H9 (cell line): ENCODE measurements at regions not wholly inside any gene's neighbourhood (a gene's known extent, or its start where the extent isn't known, plus 50 kb on each side); places are given as distances from the start of the nearest gene placed in this dataset.

Source experiments
- DNase-seq: peaks from one replicate; pipeline ENCODE4 v3.0.0-alpha.2; 2017
- H2AFZ ChIP-seq: one replicate; pipeline ENCODE4 v1.6.1; 2013; ENCODE audit warnings: mild to moderate bottlenecking, low read length, control low read depth, moderate library complexity
- H2AK5ac ChIP-seq: 2 replicates; pipeline ENCODE4 v1.6.1; 2013; ENCODE audit warnings: low read length, control low read depth, mixed read lengths; ENCODE audit not compliant: insufficient read length
- H2BK120ac ChIP-seq: one replicate; pipeline ENCODE4 v1.6.1; 2013; ENCODE audit warnings: low read depth, mild to moderate bottlenecking, low read length, control low read depth, inconsistent platforms; ENCODE audit not compliant: poor library complexity, severe bottlenecking
- H2BK12ac ChIP-seq: 2 replicates; pipeline ENCODE4 v1.6.1; 2013; ENCODE audit warnings: low read length, control low read depth, mixed read lengths, low read depth; ENCODE audit not compliant: insufficient read length
- H2BK15ac ChIP-seq: 2 replicates; pipeline ENCODE4 v1.6.1; 2013; ENCODE audit warnings: low read depth, low read length, control low read depth
- H2BK20ac ChIP-seq: one replicate; pipeline ENCODE4 v1.6.1; 2013; ENCODE audit warnings: low read depth, mild to moderate bottlenecking, low read length, control low read depth, inconsistent platforms; ENCODE audit not compliant: poor library complexity, severe bottlenecking
- H2BK5ac ChIP-seq: 2 replicates; pipeline ENCODE4 v1.6.1; 2013; ENCODE audit warnings: low read length, control low read depth, mixed read lengths; ENCODE audit not compliant: insufficient read length
- H3K14ac ChIP-seq: 2 replicates; pipeline ENCODE4 v1.6.1; 2013; ENCODE audit warnings: low read length, control low read depth; ENCODE audit not compliant: insufficient read depth
- H3K18ac ChIP-seq: 2 replicates; pipeline ENCODE4 v1.6.1; 2013; ENCODE audit warnings: low read depth, mild to moderate bottlenecking, mixed read lengths, low read length, control low read depth; ENCODE audit not compliant: insufficient read length
- H3K23ac ChIP-seq: 2 replicates; pipeline ENCODE4 v1.6.1; 2013; ENCODE audit warnings: low read length, control low read depth, mixed read lengths, low read depth; ENCODE audit not compliant: insufficient read length
- H3K23me2 ChIP-seq: 2 replicates; pipeline ENCODE4 v1.6.1; 2013; ENCODE audit warnings: low read depth, mild to moderate bottlenecking, mixed read lengths, low read length, control low read depth; ENCODE audit not compliant: insufficient read length, poor library complexity, severe bottlenecking
- H3K27ac ChIP-seq: 2 replicates; pipeline ENCODE4 v1.5.1; 2013; ENCODE audit warnings: low read length, control low read depth, mixed read lengths, low read depth; ENCODE audit not compliant: insufficient read length
- H3K27me3 ChIP-seq: 2 replicates; pipeline ENCODE4 v1.6.1; 2013; ENCODE audit warnings: low read length, control low read depth, inconsistent platforms; ENCODE audit not compliant: insufficient read depth
- H3K4ac ChIP-seq: 2 replicates; pipeline ENCODE4 v1.6.1; 2013; ENCODE audit warnings: low read depth, mild to moderate bottlenecking, control low read depth, inconsistent platforms, low read length, moderate library complexity
- H3K4me1 ChIP-seq: 2 replicates; pipeline ENCODE4 v1.6.1; 2013; ENCODE audit warnings: low read length, control low read depth, inconsistent platforms; ENCODE audit not compliant: insufficient read depth
- H3K4me2 ChIP-seq: 2 replicates; pipeline ENCODE4 v1.6.1; 2013; ENCODE audit warnings: low read length, control low read depth, mixed read lengths; ENCODE audit not compliant: insufficient read length, insufficient read depth
- H3K56ac ChIP-seq: 2 replicates; pipeline ENCODE4 v1.6.1; 2013; ENCODE audit warnings: low read depth, mild to moderate bottlenecking, mixed read lengths, low read length, control low read depth; ENCODE audit not compliant: insufficient read length
- H3K79me1 ChIP-seq: 2 replicates; pipeline ENCODE4 v1.6.1; 2013; ENCODE audit warnings: low read depth, mild to moderate bottlenecking, moderate library complexity, low read length, control low read depth, inconsistent platforms; ENCODE audit not compliant: insufficient read depth, poor library complexity, severe bottlenecking
- H3K79me2 ChIP-seq: 2 replicates; pipeline ENCODE4 v1.6.1; 2013; ENCODE audit warnings: low read length, control low read depth, inconsistent platforms; ENCODE audit not compliant: insufficient read depth
- H3K9ac ChIP-seq: 2 replicates; pipeline ENCODE4 v1.6.1; 2013; ENCODE audit warnings: low read length, control low read depth, mixed read lengths; ENCODE audit not compliant: insufficient read length; ENCODE audit errors: extremely low read depth
- H3K9me3 ChIP-seq: one replicate; pipeline ENCODE4 v1.6.1; 2013; ENCODE audit warnings: low read depth, low read length, inconsistent platforms; ENCODE audit not compliant: control insufficient read depth
- H3T11ph ChIP-seq: one replicate; pipeline ENCODE4 v1.6.1; 2013; ENCODE audit warnings: mild to moderate bottlenecking, low read length, control low read depth, inconsistent platforms
- H4K20me1 ChIP-seq: one replicate; pipeline ENCODE4 v1.6.1; 2013; ENCODE audit not compliant: control insufficient read depth, insufficient read length, insufficient read depth
- H4K5ac ChIP-seq: 2 replicates; pipeline ENCODE4 v1.6.1; 2013; ENCODE audit warnings: low read depth, mild to moderate bottlenecking, mixed read lengths, low read length, control low read depth; ENCODE audit not compliant: insufficient read length
- H4K8ac ChIP-seq: replicated peaks from 2 replicates; pipeline ENCODE4 v1.6.1; 2013; ENCODE audit warnings: low read length, control low read depth, mixed read lengths, low read depth; ENCODE audit not compliant: insufficient read length
- H4K91ac ChIP-seq: 2 replicates; pipeline ENCODE4 v1.6.1; 2013; ENCODE audit warnings: low read depth, mild to moderate bottlenecking, moderate library complexity, mixed read lengths, low read length, control low read depth; ENCODE audit not compliant: insufficient read length
- H3K27ac Mint-ChIP-seq, 3 experiments: 2 replicates in 2 of 3; 3 replicates in 1 of 3; pipeline ENCODE4 v1.8.0; 2020 to 2021; ENCODE audit warnings: mixed read lengths in 3 of 3, mild to moderate bottlenecking in 1 of 3, moderate library complexity in 1 of 3
- H3K27me3 Mint-ChIP-seq: 2 replicates; pipeline ENCODE4 v1.8.0; 2021; ENCODE audit warnings: low read depth, mild to moderate bottlenecking, moderate library complexity, mixed read lengths
- H3K36me3 Mint-ChIP-seq, 3 experiments: 2 replicates in 2 of 3; 3 replicates in 1 of 3; pipeline ENCODE4 v1.8.0; 2020 to 2021; ENCODE audit warnings: low read depth in 3 of 3, mixed read lengths in 3 of 3; ENCODE audit not compliant: insufficient read depth in 1 of 3
- H3K4me1 Mint-ChIP-seq, 2 experiments: 2 replicates each; pipeline ENCODE4 v1.8.0; 2020; ENCODE audit warnings: mixed read lengths in 2 of 2
- H3K4me3 Mint-ChIP-seq, 2 experiments: 2 replicates in 1 of 2; 3 replicates in 1 of 2; pipeline ENCODE4 v1.8.0; 2020 to 2021; ENCODE audit warnings: mild to moderate bottlenecking in 2 of 2, mixed read lengths in 2 of 2, moderate library complexity in 1 of 2
- H3K9me3 Mint-ChIP-seq, 2 experiments: 2 replicates in 1 of 2; 3 replicates in 1 of 2; pipeline ENCODE4 v1.8.0; 2020; ENCODE audit warnings: mild to moderate bottlenecking in 2 of 2, mixed read lengths in 2 of 2, moderate library complexity in 1 of 2
- CTCF ChIP-seq: fragments of 200-600 bp; sonication (generic); conservative IDR thresholded peaks from 3 replicates; pipeline ENCODE4 v1.8.0; 2021; ENCODE audit warnings: antibody characterized with exemption, mild to moderate bottlenecking
- WGBS: extraction: QIAGEN DNeasy Blood & Tissue Kit; methylation state at CpG from one replicate; pipeline ENCODE4 v1.1.7; 2013; ENCODE audit warnings: missing lambda C conversion rate, low lambda C conversion rate, mixed read lengths; ENCODE audit not compliant: insufficient read length; ENCODE audit errors: extremely low coverage; 5-methylcytosine and 5-hydroxymethylcytosine counted together

- no peaks in the 10 kb centered on the region for H3K4me1 ChIP-seq
- no peaks in the 10 kb centered on the region for H4K20me1 ChIP-seq
- Mint-ChIP-seq H3K4me3 (no peak overlapping the region; a peak in 1 of 5 replicates), H3K27me3 (peaks cover 1% of the 10 kb centered on the region), H3K36me3 (no peaks in the 10 kb centered on the region), H3K27ac (no peak overlapping the region; a peak in 1 of 7 replicates), H3K4me1 (peaks cover 15 to 17% of the 10 kb centered on the region in 2 experiments), H3K9me3 (no peaks in the 10 kb centered on the region)
- no peaks in the 10 kb centered on the region for H3K79me1 ChIP-seq
- no peak overlapping the region for H4K91ac ChIP-seq
- H2BK15ac ChIP-seq, result no peak overlapping the region
- H3K9ac ChIP-seq, result no peak overlapping the region
- H3K4me2 ChIP-seq, result no peak overlapping the region
- H3K14ac ChIP-seq, result no peak overlapping the region
- H3K27ac ChIP-seq, result no peak overlapping the region
- no peak overlapping the region for H2AFZ ChIP-seq
- no peak overlapping the region for H2AK5ac ChIP-seq
- no peaks in the 10 kb centered on the region for H3K23me2 ChIP-seq
- H2BK20ac ChIP-seq, result no peak overlapping the region
- H3K56ac ChIP-seq, result no peak overlapping the region
- no peak overlapping the region for H4K8ac ChIP-seq
- H3K4ac ChIP-seq, result no peak overlapping the region
- no peak overlapping the region for H3T11ph ChIP-seq
- TF ChIP-seq CTCF, result peak; percentile 63
- DNase-seq, result no peak
- no peaks in the 10 kb centered on the region for H3K79me2 ChIP-seq
- H2BK5ac ChIP-seq, result no peak overlapping the region
- no peak overlapping the region for H3K23ac ChIP-seq
- H2BK120ac ChIP-seq, result no peak overlapping the region
- no peak overlapping the region for H4K5ac ChIP-seq
- no CpG with 5 or more reads among the region's 6 CpGs for WGBS
- no peaks in the 10 kb centered on the region for H3K27me3 ChIP-seq
- H3K18ac ChIP-seq, result no peak overlapping the region
- H2BK12ac ChIP-seq, result no peak overlapping the region
- H3K9me3 ChIP-seq, result no peaks in the 10 kb centered on the region
Measured at GRCh38 chr10:78211561-78212051, 177.9 kb downstream of the RPS24 start.
